HL-60 (cell line): ENCODE measurements at regions not wholly inside any gene's neighbourhood (a gene's known extent, or its start where the extent isn't known, plus 50 kb on each side); places are given as distances from the start of the nearest gene placed in this dataset.

Experiments
- DNase-seq, 2 experiments: peaks; one replicate each; pipeline ENCODE4 v3.0.0-alpha.2; 2010 to 2020; ENCODE audit warnings: low read depth in 1 of 2, low spot score in 1 of 2
- H3K27ac ChIP-seq: fragments of 250-450 bp; sonication (Bioruptor Pico); replicated peaks from 2 replicates; pipeline ENCODE4 v1.5.1; 2020; ENCODE audit warnings: mild to moderate bottlenecking, moderate library complexity
- H3K27me3 ChIP-seq: fragments of 250-450 bp; sonication (Bioruptor Pico); 2 replicates; pipeline ENCODE4 v1.5.1; 2021; ENCODE audit warnings: mild to moderate bottlenecking, moderate library complexity; ENCODE audit not compliant: insufficient read depth, poor library complexity, severe bottlenecking
- H3K4me3 ChIP-seq: replicated peaks from 2 replicates; pipeline ENCODE4 v1.5.1; 2011; ENCODE audit warnings: mild to moderate bottlenecking, control low read depth, low read length; ENCODE audit not compliant: insufficient read depth
- GABPA ChIP-seq: IDR thresholded peaks from 2 replicates; pipeline ENCODE4 v1.6.1; 2012; ENCODE audit warnings: low read depth
- POLR2AphosphoS5 ChIP-seq: IDR thresholded peaks from 2 replicates; pipeline ENCODE4 v1.6.1; 2012; ENCODE audit warnings: low read depth
- SPI1 ChIP-seq: IDR thresholded peaks from 2 replicates; pipeline ENCODE4 v1.6.1; 2012; ENCODE audit warnings: low read depth, mild to moderate bottlenecking, borderline replicate concordance
- TF ChIP-seq, protein P1 (sequence below): IDR thresholded peaks from 2 replicates; pipeline ENCODE4 v1.6.1; 2012; ENCODE audit warnings: low read depth; ENCODE audit not compliant: insufficient replicate concordance
- TF ChIP-seq, protein P2 (sequence below): IDR thresholded peaks from one replicate; pipeline ENCODE4 v1.5.1; 2011; ENCODE audit warnings: low read length, control low read depth, inconsistent platforms; ENCODE audit not compliant: insufficient read depth

DNA sequence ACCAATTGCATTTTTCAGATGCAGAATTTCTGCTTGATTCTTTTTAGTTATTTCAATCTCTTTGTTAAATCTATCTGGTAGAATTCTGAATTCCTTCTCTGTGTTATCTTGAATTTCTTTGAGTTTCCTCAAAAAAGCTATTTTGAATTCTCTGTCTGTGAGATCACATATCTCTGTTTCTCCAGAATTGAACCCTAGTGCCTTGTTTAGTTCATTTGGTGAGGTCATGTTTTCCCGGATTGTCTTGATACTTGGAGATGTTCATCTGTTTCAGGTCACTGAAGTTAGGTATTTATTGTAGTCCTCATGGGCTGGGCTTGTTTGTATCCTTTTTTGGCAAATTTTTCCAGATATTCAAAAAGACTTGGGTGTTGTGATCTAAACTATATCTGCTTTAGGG, 202.9 kb upstream of the SERP2 start:
- H3K27me3 ChIP-seq: peaks cover 7% of the 10 kb centered on the region
- no peak for DNase-seq
- TF ChIP-seq, protein P1, sequence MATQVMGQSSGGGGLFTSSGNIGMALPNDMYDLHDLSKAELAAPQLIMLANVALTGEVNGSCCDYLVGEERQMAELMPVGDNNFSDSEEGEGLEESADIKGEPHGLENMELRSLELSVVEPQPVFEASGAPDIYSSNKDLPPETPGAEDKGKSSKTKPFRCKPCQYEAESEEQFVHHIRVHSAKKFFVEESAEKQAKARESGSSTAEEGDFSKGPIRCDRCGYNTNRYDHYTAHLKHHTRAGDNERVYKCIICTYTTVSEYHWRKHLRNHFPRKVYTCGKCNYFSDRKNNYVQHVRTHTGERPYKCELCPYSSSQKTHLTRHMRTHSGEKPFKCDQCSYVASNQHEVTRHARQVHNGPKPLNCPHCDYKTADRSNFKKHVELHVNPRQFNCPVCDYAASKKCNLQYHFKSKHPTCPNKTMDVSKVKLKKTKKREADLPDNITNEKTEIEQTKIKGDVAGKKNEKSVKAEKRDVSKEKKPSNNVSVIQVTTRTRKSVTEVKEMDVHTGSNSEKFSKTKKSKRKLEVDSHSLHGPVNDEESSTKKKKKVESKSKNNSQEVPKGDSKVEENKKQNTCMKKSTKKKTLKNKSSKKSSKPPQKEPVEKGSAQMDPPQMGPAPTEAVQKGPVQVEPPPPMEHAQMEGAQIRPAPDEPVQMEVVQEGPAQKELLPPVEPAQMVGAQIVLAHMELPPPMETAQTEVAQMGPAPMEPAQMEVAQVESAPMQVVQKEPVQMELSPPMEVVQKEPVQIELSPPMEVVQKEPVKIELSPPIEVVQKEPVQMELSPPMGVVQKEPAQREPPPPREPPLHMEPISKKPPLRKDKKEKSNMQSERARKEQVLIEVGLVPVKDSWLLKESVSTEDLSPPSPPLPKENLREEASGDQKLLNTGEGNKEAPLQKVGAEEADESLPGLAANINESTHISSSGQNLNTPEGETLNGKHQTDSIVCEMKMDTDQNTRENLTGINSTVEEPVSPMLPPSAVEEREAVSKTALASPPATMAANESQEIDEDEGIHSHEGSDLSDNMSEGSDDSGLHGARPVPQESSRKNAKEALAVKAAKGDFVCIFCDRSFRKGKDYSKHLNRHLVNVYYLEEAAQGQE: no peak
- TF ChIP-seq, protein P2, sequence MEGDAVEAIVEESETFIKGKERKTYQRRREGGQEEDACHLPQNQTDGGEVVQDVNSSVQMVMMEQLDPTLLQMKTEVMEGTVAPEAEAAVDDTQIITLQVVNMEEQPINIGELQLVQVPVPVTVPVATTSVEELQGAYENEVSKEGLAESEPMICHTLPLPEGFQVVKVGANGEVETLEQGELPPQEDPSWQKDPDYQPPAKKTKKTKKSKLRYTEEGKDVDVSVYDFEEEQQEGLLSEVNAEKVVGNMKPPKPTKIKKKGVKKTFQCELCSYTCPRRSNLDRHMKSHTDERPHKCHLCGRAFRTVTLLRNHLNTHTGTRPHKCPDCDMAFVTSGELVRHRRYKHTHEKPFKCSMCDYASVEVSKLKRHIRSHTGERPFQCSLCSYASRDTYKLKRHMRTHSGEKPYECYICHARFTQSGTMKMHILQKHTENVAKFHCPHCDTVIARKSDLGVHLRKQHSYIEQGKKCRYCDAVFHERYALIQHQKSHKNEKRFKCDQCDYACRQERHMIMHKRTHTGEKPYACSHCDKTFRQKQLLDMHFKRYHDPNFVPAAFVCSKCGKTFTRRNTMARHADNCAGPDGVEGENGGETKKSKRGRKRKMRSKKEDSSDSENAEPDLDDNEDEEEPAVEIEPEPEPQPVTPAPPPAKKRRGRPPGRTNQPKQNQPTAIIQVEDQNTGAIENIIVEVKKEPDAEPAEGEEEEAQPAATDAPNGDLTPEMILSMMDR: no peak
- TF ChIP-seq POLR2AphosphoS5 (no peak), SPI1 (no peak), GABPA (no peak)
- no peak overlapping the region for H3K27ac ChIP-seq
- H3K4me3 ChIP-seq: no peak overlapping the region

DNA sequence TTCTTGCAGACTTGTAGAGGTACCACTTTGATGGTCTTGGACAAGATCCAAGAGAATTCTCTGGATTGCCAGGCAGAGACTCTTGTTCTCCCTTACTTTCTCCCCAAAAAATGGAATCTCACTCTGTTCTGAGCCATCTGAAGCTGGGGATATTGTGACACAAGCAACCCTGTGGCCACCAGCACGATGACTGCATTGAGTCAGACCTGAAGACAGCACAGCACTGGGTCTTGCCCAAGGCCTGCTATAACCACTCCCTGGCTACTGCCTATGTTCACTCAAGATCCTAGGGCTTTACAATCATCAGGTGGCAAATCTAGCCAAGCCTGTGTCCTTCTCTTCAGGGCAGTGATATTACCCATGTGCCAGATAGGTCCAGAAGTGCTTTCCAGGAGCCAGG, 202.5 kb upstream of the SERP2 start:
- no peak overlapping the region for H3K4me3 ChIP-seq
- peaks cover 7% of the 10 kb centered on the region for H3K27me3 ChIP-seq
- no peak overlapping the region for H3K27ac ChIP-seq
- no peak for DNase-seq
- no peak for TF ChIP-seq GABPA
- TF ChIP-seq, protein P2: no peak
- TF ChIP-seq, protein P1: no peak
- TF ChIP-seq POLR2AphosphoS5: no peak
- TF ChIP-seq SPI1: no peak

DNA sequence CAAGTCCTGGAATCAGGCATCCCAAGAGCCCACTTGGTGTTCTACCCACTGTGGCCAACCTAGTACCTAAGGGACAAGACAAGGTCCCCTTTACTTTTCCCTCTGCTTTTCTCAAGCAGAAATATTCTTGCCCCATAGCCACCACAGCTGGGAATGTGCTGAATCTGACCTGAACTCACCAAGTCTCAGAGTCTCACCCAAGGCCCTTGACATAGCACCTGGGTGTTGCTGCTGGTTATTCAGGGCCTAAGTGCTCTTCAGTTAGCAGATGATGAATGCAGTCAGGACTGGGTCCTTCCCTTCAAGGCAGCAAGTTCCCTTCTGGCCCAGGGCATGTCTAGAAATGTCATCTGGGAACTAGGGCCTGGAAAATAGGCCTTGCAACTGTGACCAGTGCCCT, 201.8 kb upstream of the SERP2 start:
- peaks cover 7% of the 10 kb centered on the region for H3K27me3 ChIP-seq
- TF ChIP-seq SPI1 (no peak), GABPA (no peak), POLR2AphosphoS5 (no peak)
- TF ChIP-seq, protein P2: no peak
- TF ChIP-seq, protein P1: no peak
- DNase-seq: no peak

More for the DNA sequence above, 201.8 kb upstream of the SERP2 start:
- Histone ChIP-seq H3K4me3 (no peak overlapping the region), H3K27ac (no peak overlapping the region)
